CD14-positive monocyte (primary cell): ENCODE measurements at regions not wholly inside any gene's neighbourhood (a gene's known extent, or its start where the extent isn't known, plus 50 kb on each side); places are given as distances from the start of the nearest gene placed in this dataset.

Source experiments
- DNase-seq, 3 donors: peaks; one replicate each; pipeline ENCODE4 v3.0.0-alpha.2; 2011 to 2022
- H2AFZ ChIP-seq: 2 replicates; pipeline ENCODE4 v1.6.0; 2012; ENCODE audit warnings: mild to moderate bottlenecking, low read depth, low read length, inconsistent platforms; ENCODE audit not compliant: insufficient read depth, poor library complexity, severe bottlenecking
- H3K27ac ChIP-seq, 2 donors: 1 replicate in 1 of 2; 2 replicates in 1 of 2; pipeline ENCODE4 v1.5.1; 2012 to 2013; ENCODE audit warnings: low read length in 2 of 2, control low read depth in 1 of 2, inconsistent platforms in 1 of 2, low read depth in 1 of 2, mild to moderate bottlenecking in 1 of 2
- H3K27me3 ChIP-seq, 2 donors: one replicate each; pipeline versions ENCODE4 v1.6.0 to v1.6.1; 2011 to 2013; ENCODE audit warnings: low read length in 2 of 2; ENCODE audit not compliant: control insufficient read depth in 2 of 2, insufficient read depth in 2 of 2
- H3K36me3 ChIP-seq, 2 donors: replicated peaks in 1 of 2; 1 replicate in 1 of 2; 2 replicates in 1 of 2; pipeline versions ENCODE4 v1.5.1 to v1.6.1; 2012 to 2013; ENCODE audit warnings: low read length in 2 of 2, control low read depth in 1 of 2, inconsistent platforms in 1 of 2, mild to moderate bottlenecking in 1 of 2; ENCODE audit not compliant: insufficient read depth in 2 of 2, control insufficient read depth in 1 of 2
- H3K4me1 ChIP-seq, 2 donors: 1 replicate in 1 of 2; 2 replicates in 1 of 2; pipeline versions ENCODE4 v1.5.1 to v1.6.1; 2012 to 2013; ENCODE audit warnings: low read length in 2 of 2, control low read depth in 1 of 2, inconsistent platforms in 1 of 2, mild to moderate bottlenecking in 1 of 2, moderate library complexity in 1 of 2; ENCODE audit not compliant: insufficient read depth in 2 of 2, control insufficient read depth in 1 of 2
- H3K4me2 ChIP-seq: replicated peaks from 2 replicates; pipeline ENCODE3; 2012; ENCODE audit warnings: low read length, moderate library complexity, mild to moderate bottlenecking; ENCODE audit not compliant: poor library complexity, severe bottlenecking; ENCODE audit errors: extremely low read depth
- H3K4me3 ChIP-seq, 3 experiments: fragments of 200-600 bp in 1 of 3; sonication (generic) in 1 of 3; replicated peaks in 1 of 3; 1 replicate in 2 of 3; 2 replicates in 1 of 3; pipeline ENCODE4 v1.5.1; 2011 to 2013; ENCODE audit warnings: low read length in 3 of 3, mild to moderate bottlenecking in 3 of 3, control low read depth in 2 of 3, low read depth in 2 of 3, inconsistent platforms in 1 of 3, moderate library complexity in 1 of 3
- H3K79me2 ChIP-seq: 2 replicates; pipeline ENCODE4 v1.6.0; 2012; ENCODE audit warnings: mild to moderate bottlenecking, control low read depth, inconsistent platforms, low read length, moderate library complexity; ENCODE audit not compliant: insufficient read depth
- H3K9ac ChIP-seq: 2 replicates; pipeline ENCODE4 v1.6.0; 2017; ENCODE audit warnings: low read length, mild to moderate bottlenecking; ENCODE audit not compliant: insufficient read depth, poor library complexity, severe bottlenecking
- H3K9me3 ChIP-seq, 2 donors: replicated peaks in 1 of 2; 1 replicate in 1 of 2; 2 replicates in 1 of 2; pipeline versions ENCODE4 v1.5.1 to v1.6.1; 2012 to 2013; ENCODE audit warnings: low read length in 2 of 2, control low read depth in 1 of 2; ENCODE audit not compliant: control insufficient read depth in 1 of 2, insufficient read depth in 1 of 2
- H4K20me1 ChIP-seq: 2 replicates; pipeline ENCODE4 v1.6.0; 2012; ENCODE audit warnings: mild to moderate bottlenecking, low read length, control low read depth, moderate library complexity; ENCODE audit not compliant: insufficient read depth
- H3K27ac Mint-ChIP-seq, 7 donors: one replicate each; pipeline ENCODE4 v1.8.0; 2020; ENCODE audit warnings: mild to moderate bottlenecking in 7 of 7, mixed read lengths in 7 of 7, moderate library complexity in 6 of 7, inconsistent platforms in 2 of 7
- H3K27me3 Mint-ChIP-seq, 3 donors: one replicate each; pipeline ENCODE4 v1.8.0; 2021 to 2022; ENCODE audit warnings: low read depth in 3 of 3, mild to moderate bottlenecking in 3 of 3, mixed read lengths in 3 of 3, moderate library complexity in 3 of 3, inconsistent platforms in 1 of 3
- H3K36me3 Mint-ChIP-seq, 2 donors: one replicate each; pipeline ENCODE4 v1.8.0; 2020; ENCODE audit warnings: mixed read lengths in 2 of 2, inconsistent platforms in 1 of 2, mild to moderate bottlenecking in 1 of 2
- H3K4me1 Mint-ChIP-seq: one replicate; pipeline ENCODE4 v1.8.0; 2020; ENCODE audit warnings: mild to moderate bottlenecking, mixed read lengths
- H3K4me3 Mint-ChIP-seq, 2 donors: one replicate each; pipeline ENCODE4 v1.8.0; 2020; ENCODE audit warnings: mild to moderate bottlenecking in 2 of 2, mixed read lengths in 2 of 2, moderate library complexity in 1 of 2
- H3K9me3 Mint-ChIP-seq, 7 donors: one replicate each; pipeline ENCODE4 v1.8.0; 2020 to 2022; ENCODE audit warnings: mixed read lengths in 7 of 7, mild to moderate bottlenecking in 6 of 7, moderate library complexity in 6 of 7, inconsistent platforms in 2 of 7
- WGBS: methylation state at CpG from one replicate; pipeline ENCODE4 v1.1.5; 2013; ENCODE audit warnings: missing lambda C conversion rate; ENCODE audit not compliant: insufficient coverage; 5-methylcytosine and 5-hydroxymethylcytosine counted together
- intact Hi-C, 2 donors: fragments of 100-400 bp; cut with micrococcal nuclease; formaldehyde crosslinking; loops; one replicate each; pipeline versions ENCODE4 v1.15.0 to v1.15.1; 2023
- TF ChIP-seq, protein P1 (sequence below): fragments of 200-600 bp; IDR thresholded peaks from one replicate; pipeline ENCODE4 v1.8.0; 2022; ENCODE audit warnings: antibody characterized with exemption, mild to moderate bottlenecking

DNA sequence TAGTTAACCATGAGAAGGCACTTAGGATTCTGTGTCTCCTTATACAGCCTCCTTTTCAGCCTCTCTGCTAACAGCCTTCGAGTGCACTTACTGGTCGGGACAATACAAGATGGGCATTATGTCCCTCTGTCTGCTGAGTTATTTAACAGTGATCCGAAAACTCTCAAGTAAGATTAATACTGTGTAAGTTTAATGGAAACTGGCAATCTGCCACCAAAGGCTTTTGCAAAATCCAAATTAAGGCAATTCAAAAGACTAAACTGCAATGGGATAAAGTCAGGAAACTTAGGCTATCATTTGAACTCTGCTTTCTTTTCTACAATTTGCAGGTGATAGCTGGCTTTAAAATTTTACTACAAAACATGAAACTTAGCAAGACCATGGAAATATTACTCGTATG, 477.8 kb downstream of the TFEC start:
- Histone ChIP-seq H3K9me3 (no peaks in the 10 kb centered on the region), H2AFZ (no peak overlapping the region), H3K27me3 (no peaks in the 10 kb centered on the region), H3K4me2 (no peak overlapping the region), H3K27ac (no peak overlapping the region), H4K20me1 (no peaks in the 10 kb centered on the region), H3K9ac (no peak overlapping the region), H3K36me3 (no peaks in the 10 kb centered on the region), H3K4me3 (no peak overlapping the region), H3K4me1 (no peaks in the 10 kb centered on the region), H3K79me2 (no peaks in the 10 kb centered on the region)
- Mint-ChIP-seq H3K4me3 (no peak overlapping the region), H3K27me3 (peaks cover 0 to 3% (median 0%) of the 10 kb centered on the region in 3 donors), H3K36me3 (no peaks in the 10 kb centered on the region), H3K27ac (no peak overlapping the region), H3K4me1 (no peaks in the 10 kb centered on the region), H3K9me3 (peaks cover 0 to 4% (median 0%) of the 10 kb centered on the region in 7 donors)
- no peak for DNase-seq
- intact Hi-C loops, result no loop called here
- WGBS, result 100% methylated on average over 1 of the region's 4 CpGs
- TF ChIP-seq, protein P1, sequence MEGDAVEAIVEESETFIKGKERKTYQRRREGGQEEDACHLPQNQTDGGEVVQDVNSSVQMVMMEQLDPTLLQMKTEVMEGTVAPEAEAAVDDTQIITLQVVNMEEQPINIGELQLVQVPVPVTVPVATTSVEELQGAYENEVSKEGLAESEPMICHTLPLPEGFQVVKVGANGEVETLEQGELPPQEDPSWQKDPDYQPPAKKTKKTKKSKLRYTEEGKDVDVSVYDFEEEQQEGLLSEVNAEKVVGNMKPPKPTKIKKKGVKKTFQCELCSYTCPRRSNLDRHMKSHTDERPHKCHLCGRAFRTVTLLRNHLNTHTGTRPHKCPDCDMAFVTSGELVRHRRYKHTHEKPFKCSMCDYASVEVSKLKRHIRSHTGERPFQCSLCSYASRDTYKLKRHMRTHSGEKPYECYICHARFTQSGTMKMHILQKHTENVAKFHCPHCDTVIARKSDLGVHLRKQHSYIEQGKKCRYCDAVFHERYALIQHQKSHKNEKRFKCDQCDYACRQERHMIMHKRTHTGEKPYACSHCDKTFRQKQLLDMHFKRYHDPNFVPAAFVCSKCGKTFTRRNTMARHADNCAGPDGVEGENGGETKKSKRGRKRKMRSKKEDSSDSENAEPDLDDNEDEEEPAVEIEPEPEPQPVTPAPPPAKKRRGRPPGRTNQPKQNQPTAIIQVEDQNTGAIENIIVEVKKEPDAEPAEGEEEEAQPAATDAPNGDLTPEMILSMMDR, result no peak

DNA sequence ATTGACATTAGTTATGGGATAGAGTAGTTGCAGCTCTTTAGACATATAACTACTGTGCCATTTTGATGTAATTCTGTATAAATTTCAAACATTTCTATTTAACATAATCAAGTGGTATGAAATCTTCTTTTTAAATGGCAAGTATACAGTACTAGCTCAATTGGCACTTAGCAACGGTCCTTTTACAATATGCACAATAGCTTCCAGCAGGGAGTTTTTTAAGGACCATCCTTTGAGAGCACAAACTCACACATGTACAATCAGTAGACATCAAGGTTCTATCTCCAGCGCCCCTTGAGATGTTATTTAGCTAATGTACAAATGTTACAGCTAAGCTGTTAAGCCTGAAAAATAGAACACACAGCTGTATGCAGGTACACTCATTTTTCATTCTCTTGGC, 480.7 kb downstream of the TFEC start:
- no peaks in the 10 kb centered on the region for H3K27me3 ChIP-seq
- H3K27ac ChIP-seq, result no peak overlapping the region
- intact Hi-C loops, result no loop called here
- no peak overlapping the region for H3K4me3 Mint-ChIP-seq
- no peak overlapping the region for H3K9ac ChIP-seq
- no peak for DNase-seq
- H4K20me1 ChIP-seq, result no peaks in the 10 kb centered on the region
- H3K27me3 Mint-ChIP-seq, result peaks cover 0 to 4% (median 0%) of the 10 kb centered on the region in 3 donors
- H3K9me3 Mint-ChIP-seq, result peaks cover 0 to 2% (median 0%) of the 10 kb centered on the region in 7 donors
- H3K4me1 ChIP-seq, result no peaks in the 10 kb centered on the region
- WGBS, result 100% methylated on average over 1 of the region's 2 CpGs
- H3K79me2 ChIP-seq, result no peaks in the 10 kb centered on the region
- no peaks in the 10 kb centered on the region for H3K9me3 ChIP-seq
- H3K4me1 Mint-ChIP-seq, result no peaks in the 10 kb centered on the region
- TF ChIP-seq, protein P1, result no peak
- H3K4me2 ChIP-seq, result no peak overlapping the region
- H3K4me3 ChIP-seq, result no peak overlapping the region
- no peaks in the 10 kb centered on the region for H3K36me3 ChIP-seq
- no peak overlapping the region for H3K27ac Mint-ChIP-seq
- no peak overlapping the region for H2AFZ ChIP-seq
- no peaks in the 10 kb centered on the region for H3K36me3 Mint-ChIP-seq
